Inflammatory macrophage (primary cell): ENCODE measurements at regions not wholly inside any gene's neighbourhood (a gene's known extent, or its start where the extent isn't known, plus 50 kb on each side); places are given as distances from the start of the nearest gene placed in this dataset.

Experiments
- DNase-seq, 2 donors: peaks; one replicate each; pipeline ENCODE4 v3.0.0-alpha.2; 2020 to 2022

DNA sequence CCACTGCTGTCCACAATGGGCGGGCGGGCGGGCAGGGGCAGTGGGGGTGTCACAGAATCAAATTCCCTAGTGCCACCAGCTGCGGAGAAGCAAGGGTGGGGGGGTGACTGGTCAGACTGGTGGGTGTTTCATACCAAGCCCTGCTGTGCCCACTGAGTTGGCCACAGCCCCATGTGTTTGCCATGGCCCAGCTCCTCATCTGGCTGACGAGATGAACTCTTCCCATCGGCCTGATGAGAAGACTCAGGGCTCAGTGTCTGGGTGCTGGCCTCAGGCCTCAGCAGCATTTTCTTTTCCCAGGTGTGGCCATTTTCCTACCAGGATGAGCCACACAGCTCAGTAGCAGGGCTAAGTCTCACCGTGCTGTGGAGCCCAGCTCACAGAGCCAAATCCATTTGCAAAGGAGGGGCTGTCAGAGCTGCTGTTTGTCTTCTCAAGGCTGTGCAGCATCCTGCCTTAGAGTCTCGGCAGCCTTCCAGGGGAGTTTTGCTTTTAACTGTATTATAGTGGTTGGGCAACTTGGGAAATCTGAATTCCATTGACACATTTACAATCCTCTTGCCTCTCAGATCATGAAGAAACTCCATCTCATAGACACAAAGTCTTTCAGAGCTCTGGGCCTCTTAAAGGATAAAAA, 176.8 kb downstream of the ABHD5 start:
- no peak for DNase-seq

DNA sequence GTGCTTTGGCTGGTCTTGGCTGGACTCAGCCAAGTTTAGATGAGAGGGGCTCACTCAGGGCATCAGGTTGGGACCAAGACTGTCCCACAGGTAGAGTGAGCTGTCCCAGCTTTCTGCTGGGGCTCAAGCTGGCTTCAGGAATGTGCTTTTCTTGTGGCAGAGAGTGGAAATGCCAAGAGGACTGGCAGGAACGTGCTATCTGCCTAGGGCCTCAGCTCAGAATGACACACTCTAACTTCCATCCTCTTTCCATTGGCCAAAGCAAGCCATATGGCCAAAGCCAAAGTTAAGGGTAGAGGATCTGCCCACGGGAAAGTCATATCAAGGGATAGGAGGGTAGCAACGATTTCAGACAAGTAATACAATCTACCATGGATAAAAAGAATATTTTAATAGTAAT, 178.8 kb downstream of the ABHD5 start:
- DNase-seq: no peak

DNA sequence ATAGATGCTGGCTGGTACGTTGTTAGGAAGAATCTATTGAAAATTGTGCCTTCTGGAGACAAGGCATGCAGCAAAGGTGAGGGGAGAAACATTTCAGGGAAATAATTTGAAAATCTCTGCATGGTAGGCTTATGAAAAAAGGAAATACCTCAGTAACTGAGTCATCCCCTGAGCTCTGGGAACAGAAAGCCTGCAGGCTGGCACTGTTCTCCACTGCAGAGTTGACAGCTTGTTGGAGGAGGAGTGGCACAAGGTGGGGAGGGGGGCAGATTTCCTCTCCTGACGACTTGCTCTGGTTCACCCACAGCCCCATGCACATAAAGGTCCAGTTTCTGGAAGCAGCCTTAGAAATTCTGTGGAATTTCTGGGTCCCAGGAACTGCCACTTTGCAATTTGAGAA, 179.4 kb downstream of the ABHD5 start:
- DNase-seq: no peak

DNA sequence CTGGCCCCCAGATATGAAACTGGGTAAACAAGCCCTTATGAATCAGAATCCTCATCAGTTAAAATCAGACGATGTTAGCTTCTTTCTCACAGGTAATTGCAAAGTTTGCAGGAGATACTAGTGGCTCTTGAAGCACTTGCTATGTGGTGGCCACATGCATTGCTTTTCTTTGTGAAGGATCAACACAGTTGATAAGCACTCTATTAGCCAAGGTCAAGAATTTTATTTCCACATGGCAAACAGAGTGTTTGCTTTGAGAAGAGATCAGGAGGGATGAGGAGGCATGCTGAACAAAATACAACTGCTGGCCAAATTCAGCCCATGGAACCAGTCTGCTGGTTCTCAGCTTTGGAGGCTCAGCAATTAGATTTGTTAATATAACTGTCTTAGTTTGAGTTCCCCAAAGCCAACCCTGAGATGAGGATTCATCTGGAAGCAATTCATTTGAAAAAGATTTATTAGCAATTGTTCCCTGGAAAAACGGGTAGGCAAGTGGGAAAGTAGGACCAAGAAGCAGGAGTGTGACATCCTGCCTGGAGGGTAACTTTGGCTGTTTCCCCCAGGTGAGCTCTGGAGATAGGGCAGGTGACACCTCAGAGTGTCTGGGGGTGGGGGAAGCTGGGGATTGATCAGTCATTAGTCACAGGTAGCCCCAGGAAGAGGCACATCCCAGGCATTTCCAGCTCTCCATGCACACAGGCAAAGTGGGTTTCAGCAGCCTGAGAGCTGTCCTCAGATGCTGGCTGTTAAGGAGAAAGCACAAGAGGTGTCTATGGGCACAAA, 180.3 kb downstream of the ABHD5 start:
- DNase-seq: no peak

DNA sequence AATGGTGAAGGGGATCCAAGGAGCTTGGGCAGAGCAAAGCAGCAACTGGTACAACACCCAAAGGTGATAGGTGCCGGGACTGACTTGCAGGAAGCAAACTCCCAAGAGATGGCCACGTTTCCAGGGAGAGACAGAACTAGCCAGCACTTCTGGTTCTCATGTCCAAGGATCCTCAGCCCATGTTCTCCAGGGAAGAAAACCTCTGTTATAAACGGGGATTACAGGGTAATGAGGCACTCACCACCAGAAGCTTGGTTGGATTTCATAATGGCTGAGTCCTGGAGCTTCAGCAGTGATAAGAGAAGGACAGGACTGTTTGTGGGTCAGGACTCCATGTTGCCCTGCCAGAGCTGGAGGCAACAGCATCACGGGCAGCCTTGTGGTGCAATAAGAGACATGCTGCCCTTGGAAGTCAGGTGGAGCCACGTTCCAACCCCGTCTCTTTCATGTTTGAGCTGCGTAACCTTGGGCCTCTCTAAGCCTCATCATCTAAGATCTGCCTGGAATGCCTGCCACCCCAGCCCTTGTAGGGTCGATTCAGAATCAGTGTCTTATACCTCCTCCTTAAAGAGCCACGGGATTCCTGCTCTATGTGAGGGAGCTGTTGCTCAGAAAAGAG, 181.0 kb downstream of the ABHD5 start:
- DNase-seq: no peak

DNA sequence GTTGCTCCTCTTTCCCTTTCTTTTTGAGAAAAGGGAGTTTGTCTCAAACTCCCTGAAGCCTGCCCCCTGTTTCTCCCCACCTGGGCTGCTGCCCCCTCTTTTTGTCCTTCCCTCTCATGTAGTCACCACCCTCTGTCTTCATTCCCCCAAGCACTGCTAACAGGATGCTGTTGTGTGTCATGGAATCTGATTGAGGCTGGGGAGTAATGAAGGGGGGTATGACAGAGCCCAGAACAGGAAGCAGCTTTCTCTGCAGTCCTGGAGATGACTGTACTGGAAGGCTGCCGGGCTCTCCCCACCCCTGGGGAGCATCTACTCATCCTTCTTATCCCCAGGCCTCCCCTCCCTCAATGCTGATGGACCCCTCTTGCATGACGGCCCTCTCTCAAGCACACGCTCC, 181.6 kb downstream of the ABHD5 start:
- no peak for DNase-seq

DNA sequence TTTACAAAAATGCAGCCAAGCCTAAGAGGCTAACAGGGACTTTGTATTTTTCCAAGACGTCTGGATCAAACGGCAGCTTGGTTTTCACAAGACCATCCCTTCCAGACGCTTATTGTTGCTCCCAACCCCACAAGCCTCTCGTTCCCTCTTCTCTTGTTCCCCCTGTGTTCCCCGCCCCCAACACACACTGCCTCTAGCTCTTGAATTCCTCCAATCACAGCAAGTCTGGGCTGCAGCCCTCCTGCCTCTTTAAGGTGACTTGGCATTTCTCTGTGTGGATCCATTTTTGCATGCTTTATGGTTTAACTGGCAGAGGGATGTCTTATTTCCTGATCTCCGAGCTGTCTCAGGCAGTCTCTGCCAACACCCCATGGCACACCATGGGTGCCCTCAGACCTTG, 182.2 kb downstream of the ABHD5 start:
- no peak for DNase-seq

DNA sequence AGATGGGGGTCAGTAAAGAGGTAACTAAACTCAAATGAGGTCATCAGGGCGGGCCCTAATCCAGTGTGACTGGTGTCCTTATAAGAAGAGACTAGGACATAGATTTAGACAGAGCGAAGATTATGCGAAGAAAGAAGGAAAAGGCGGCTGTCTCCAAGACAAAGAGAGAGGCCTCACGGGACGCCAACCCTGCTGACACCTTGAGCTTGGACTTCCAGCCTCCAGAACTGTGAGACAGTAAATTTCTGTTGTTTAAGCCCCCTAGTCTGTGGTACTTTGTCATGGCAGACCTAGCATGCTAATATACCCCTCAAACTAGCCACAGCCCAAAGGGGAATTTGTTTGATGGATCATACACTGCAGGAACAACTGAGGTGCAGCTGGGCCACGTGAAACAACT, 183.0 kb downstream of the ABHD5 start:
- DNase-seq: no peak

DNA sequence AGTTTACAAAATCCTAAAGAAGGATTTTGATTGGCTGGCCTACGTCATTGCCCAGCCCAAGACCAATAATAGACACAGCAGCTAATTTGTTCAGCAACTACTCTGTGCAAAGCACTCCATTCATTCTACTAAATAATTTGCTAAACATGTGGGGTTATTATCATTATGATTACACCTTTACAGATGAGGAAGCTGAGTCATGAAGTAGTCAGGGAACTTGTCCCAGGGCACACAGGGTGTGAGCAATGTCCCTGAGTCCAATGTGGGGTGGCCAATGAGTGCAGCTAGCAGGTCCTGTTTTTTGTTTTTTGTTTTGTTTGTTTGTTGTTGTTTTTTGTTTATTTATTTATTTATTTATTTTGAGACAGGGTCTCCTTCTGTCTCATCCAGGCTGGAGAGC, 183.6 kb downstream of the ABHD5 start:
- DNase-seq: no peak

DNA sequence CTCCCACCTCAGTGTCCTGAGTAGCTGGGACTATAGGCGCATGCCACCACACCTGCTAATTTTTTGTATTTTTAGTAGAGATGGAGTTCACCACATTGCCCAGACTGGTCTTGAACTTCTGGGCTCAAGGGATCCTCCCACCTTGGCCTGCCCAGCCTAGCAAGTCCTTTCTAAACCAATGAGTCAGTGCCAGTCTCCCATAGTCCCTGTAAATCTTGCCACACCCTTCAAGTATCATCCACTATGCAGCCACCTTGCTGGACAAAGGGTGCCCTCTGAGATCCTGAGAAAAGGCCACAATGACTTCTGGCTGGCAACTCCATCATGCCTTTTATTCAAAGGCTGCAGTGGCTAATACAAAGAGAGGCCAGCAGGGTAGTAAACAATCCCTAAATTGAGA, 184.0 kb downstream of the ABHD5 start:
- no peak for DNase-seq

DNA sequence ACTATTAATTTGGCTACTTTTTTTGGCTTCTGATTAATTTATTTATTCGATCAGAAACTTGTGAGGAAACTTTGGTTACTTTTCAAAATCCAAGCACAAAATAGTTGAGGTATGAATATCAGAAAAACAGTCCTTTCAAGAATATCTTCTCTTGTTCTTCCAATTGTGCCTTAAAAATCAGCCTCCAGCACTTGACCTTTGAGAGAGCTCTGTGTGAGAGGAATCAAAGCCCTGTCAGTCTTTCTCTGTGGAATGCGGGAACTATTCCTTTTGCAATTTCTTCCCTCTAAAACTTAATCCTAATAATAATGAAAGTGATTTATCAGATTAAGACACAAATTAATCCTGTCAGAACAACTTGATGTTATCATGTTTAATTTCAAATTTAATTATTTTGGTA, 185.9 kb downstream of the ABHD5 start:
- no peak for DNase-seq

DNA sequence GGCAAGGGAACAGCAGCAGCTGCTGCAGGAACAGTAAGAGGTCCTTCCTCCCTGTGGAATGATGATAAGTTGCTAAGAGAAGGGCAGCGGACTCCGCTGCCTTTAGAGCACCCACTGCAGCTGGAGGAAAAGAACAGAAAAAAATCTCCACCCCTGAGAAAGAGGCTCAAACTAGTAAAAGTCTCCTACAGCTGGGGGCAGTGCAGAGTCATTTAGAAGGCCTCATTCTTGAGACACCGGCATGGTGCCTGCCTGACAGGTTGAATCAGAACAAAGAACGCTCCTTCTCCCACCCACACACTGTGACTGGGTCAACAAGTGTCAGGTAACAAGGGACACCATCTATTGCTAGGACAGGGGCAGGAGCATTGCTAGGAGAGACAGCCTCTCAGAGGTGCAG, 188.4 kb downstream of the ABHD5 start:
- DNase-seq: peak in 1 of 2 donors; percentile 25

DNA sequence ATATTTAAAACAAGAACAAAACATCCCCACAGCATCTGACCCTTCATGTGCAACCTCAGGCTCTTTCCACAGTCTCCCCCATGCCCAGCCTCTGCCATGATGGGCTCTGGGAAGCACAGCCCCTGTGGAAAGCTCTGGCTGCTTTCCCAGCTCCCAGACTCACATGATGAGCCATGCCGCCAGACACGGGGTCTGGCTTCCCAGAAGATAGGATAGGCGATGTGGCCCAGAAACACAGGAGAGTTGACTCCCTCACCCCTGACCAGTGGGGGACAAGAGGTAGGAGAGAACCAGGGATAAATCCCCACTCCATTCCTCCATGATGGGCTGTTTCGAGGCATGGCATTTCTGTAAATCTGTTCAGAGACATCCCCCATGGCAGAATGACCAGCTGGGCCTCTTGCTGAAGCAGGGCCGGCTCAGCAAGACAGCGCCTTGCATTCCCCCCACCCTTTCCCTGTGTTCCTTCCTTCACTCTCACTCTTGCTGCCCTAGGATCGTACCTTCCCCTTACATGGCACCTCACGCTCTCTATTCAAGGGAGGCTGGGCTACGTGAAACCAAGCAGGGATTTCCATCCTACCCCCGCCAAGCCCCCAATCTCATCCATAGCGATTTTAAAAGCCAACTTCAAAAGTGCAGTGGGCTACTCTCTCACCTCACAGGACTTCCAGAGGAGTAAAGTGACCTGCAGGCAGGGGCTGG, 192.4 kb downstream of the ABHD5 start:
- no peak for DNase-seq

DNA sequence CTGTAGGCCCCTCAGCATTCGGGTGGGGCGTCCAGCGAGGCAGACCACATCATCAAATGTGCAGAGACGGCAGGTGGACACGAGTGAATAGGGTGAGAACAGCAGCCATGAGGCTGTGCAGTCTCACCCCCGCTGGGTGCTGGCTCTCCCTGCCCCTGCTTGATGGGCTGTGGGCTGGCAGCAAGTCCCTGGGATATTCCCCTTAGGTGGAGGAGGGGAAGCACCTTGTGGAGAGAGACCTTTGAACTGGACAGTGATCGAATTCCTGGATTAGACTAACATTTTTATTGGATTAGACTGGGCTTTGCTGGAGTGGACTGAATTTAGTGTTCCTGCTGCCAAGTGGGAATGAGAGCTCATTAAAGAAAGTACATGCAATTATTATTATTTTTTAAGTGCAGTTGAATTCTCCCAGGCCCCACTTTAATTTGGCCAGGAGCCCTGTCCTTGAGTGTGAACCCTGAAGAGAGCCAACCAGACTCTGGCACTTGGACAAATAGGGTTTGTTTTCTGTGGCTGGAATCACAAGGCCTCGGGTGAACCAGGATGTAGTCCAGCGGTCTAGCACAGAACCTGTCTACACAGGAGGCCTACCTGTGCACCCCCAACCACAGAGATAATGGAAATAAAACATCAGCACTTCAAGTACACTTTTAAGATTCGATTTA, 193.1 kb downstream of the ABHD5 start:
- no peak for DNase-seq

DNA sequence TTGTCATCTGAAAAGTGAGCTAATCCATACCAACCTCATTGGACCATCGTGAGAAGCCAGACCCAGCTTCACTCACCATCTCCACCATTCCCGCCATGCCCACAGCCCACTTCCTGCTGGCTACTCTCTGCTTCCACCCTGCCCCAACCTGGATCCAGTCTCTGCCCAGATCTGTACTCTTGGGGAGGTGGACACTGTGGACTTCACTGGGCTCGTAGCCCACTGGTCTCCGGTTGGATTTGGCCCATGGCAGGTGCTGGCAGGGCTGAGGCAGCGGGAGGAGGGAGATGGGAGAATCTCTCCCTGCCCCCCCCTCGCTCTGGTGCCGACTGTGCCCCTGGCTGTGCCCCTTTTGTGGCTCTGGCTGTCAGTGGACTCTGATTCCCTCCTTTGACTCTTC, 193.8 kb downstream of the ABHD5 start:
- DNase-seq: no peak

DNA sequence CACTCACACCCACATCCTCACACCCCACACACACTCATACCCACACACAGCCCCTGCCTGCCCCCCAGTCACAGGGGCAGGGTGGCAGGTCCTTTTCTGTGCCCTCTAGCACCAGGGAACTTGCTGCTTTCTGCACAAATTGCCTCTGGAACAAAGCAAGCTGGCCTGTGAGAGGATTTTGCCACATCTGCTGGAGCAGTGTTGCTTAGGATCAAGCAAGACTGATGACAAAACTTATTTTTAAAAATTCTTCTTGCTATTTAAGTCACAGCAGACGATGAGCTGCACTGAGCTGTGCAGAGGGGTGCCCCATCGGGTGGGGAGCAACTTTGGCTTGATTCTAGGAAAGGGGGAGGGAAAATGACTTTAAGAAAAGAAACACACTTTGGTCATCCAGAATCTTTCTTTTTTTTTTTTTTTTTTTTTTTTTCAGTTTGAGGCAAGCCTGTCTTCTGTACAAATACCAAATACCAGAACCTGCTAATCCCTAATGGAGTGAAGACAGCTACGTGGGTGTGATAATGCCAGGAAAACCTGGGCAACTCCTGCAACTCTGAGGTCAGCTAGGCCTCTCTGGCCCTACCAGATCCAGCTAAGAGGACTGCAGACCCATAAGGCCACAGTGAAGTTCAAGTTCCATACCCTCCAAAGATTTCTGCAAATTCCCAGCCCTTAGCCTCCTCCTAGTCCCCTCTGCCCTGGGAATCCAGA, 195.3 kb downstream of the ABHD5 start:
- no peak for DNase-seq

DNA sequence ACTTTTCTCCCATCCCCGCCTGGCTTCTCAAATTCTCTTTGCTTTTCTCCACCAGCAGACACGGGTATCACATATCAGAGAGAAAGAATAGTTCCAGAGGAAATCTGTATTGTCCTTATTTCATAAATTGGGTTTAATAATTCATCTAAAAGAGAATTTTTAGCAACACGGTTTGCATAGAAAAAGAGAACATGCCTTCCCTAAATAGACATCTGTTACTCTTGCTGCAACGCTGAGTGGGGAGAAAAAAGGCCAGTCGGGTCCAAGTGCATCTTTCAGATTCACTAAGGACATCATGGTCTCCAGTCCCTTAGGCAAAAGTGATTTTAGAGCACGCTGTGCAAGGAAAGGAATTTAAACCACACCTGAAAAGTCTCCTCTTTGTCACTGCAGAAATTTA, 201.3 kb downstream of the ABHD5 start:
- no peak for DNase-seq

DNA sequence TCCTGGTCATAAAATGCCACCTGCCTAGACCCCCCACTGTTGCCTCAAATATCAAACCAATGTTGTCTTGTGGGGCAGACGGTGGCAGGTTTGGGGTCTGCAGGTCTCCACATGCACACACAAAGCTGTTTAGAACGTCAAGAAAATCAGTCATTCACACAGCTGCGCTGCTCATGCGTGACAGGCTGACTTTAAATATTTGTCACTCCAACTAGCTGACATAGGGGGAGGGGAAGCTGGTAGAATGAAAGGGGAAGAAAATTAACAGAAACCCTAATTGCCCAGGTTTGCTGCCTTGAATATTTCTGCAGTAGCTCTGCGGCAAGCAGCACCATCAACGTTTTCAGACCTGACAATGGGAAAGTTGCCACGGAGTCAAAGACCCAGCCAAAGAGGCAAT, 201.8 kb downstream of the ABHD5 start:
- no peak for DNase-seq

DNA sequence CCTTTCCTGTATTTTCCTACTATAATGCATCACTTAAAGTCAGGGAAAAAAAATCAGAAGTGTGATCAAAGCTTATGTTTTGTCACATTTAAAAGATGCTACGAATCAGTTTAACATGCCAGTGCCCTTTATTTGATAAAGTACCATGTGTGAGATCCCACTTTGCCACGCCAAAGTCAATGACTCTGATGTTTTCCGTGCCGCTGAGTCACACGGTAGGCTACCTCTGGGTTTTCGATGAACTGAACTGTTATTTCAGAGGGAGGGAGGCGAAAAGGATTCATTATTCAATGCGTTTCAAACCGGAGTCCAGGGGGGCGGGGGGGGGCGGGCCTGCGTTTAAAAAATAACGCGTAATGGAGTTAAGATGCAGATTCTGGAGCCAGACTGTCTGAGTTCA, 203.0 kb downstream of the ABHD5 start:
- DNase-seq: no peak

DNA sequence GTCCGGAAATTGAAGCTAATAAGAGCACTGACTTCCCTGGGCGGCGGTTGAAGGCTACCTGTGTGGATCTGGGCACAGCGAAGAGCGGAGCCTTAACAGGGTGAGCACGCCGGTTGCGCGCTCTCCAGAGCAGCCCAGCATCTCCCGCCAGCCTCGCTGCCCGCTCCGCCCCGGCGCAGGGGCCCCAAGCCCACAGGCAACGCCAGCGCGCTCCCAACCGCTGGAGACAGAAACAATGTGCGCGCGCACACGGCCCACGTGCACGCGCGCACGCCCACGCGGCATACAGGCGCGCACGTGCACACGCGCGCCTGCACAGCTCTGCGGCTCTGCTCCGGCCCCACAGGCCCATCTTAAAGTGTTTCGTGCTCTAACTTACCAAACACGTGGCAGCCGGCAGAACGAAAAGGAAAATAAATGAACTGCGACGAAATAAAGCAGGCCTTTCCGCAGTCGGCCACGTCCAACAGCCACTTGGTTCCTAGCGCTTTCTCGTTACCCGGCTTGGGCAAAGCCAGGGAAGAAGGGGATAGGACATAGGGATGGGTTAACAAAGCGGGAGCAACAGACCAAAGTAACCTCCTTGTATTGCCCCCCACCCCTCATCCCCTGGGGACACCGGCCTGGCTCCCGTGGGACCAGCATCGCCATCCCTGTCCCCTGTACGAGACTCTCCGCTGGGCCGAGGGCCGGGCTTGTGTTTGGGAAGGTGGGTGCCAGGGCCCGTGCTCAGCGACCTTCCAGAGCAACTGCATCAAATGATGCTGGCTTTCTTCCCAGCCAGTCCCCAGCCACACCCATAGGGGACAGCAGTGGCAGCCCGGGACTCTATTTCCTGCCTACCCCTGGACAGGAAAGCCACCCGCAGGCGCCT, 203.7 kb downstream of the ABHD5 start:
- peak; percentile 23 to 46 for DNase-seq

DNA sequence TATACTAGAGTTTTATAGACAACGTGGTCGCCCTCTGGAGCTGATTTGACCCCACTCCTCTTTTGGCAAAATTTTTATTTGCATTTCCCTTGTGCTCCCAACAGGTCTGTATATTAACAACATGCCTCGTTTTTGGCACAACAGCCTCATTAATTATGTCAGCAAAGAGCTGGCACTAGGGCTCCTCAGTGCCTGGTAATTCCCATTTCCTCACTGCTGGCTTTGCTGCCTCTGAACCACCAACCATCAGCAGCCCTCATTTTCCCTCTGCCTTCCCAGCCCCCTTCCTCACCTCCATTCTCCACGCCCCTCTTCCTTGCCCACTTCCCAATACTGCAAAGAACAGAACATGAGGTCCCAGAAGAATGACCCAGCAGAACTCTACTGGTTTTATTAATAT, 204.8 kb downstream of the ABHD5 start:
- DNase-seq: no peak
